GM19452 (cell line): ENCODE measurements at regions not wholly inside any gene's neighbourhood (a gene's known extent, or its start where the extent isn't known, plus 50 kb on each side); places are given as distances from the start of the nearest gene placed in this dataset.

Experiments used
- ATAC-seq: cut with Tn5 transposase; IDR thresholded peaks from one replicate; pipeline ENCODE4 v1.9.1; 2021; ENCODE audit not compliant: unreplicated experiment

- no peak for ATAC-seq
These were observed 236.7 kb upstream of the GATB start for GRCh38 chr4:151997461-151997860.

GRCh38 chr4:151994429-151994828 is 233.6 kb upstream of the GATB start:
- no peak for ATAC-seq

DNA sequence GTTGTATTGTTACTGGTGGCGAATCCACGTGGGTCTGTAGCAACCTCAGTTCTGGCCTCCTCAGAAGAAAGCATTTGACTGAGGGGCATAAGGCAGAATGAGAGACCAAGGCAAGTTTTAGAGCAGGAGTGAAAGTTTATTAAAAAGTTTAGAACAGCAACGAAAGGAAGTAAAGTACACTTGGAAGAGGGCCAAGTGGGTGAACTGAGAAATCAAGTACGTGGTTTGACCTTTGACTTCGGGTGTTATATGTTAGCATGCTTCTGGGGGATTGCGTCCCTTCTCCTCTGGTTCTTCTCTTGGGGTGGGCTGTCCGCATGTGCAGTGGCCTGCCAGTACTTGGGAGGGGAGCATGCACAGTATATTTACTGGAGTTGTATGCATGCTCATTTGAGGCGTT is 232.7 kb upstream of the GATB start:
- no peak for ATAC-seq

DNA sequence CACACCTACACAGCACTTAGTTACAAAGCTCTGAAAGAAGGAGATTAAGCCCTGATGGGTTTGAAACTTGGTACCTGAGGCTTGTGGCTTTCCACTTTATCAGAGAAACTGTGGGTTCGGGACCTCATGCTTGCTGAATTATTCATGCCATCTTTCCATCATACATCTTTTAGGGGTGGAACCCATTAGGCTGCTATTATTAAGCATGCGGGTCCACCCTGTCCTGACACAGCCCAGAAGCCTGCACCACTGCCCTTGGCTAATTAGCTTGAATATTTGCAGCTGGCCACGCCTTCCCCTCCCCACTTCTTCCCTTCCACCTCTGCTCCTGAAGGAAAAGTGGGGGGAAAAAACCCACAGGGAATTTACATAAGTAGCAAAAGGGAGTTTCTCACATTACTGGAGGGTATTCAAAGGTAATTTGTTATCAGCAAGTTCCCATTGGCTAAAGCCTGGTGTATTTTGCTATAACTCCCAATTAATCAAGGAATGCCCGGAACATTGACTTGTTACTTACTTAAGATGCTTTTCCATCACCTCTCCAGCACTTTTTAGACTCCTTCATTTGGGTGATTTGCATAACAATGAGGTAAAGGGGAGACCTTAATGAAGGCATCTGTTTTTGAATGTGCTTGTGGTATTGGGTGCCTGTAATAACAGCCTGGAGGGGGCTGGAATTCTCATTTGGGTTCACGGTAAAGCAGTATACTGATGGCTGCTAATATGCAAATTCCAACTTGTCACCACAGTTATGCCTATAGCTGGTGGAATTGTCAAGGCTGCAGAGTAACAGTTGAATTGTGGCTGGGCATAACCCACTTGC is 231.7 kb upstream of the GATB start:
- ATAC-seq, result no peak

GRCh38 chr4:151991884-151992167 is 231.0 kb upstream of the GATB start:
- ATAC-seq, result no peak

- no peak for ATAC-seq
These were observed 230.4 kb upstream of the GATB start for GRCh38 chr4:151991001-151991883.

GRCh38 chr4:151990201-151990600 is 229.4 kb upstream of the GATB start:
- ATAC-seq, result no peak

DNA sequence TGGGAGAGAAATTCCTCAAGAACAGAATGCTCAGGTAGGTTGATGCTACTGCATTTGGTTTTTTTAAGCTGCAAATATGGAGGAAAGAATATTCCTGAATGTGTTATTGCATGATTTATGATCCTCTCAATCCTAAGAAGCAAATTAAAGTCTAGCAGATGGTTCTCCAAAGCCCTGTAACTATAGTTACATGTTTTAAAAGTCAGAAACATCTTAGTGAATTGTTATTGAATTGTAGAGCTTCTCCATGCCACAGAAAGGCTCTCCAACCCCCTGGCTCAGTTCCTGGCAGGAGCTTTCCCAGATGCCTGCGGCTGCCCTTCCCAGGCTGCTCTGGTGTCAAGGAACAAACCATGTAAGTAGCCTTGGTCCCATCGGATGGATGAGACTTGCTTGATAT is 227.8 kb upstream of the GATB start:
- no peak for ATAC-seq

DNA sequence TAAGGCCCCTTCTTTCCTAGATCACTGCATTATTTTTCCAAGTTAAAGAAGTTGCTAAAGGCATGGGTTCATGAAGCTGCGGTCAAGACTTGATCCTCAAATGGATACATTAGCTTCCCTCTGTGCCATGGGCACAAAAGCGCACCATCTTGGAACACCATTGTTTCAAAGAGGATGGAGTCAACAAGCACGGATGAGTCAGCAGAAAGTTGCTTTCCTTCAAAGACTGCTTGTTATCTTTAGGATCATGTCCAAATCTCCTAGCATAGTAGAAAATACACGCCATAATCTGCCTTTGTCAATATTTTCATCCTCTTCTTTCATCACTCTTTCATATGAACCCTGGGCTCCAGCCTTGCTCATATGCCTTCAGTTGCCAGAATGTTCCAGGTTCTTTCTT is 226.8 kb upstream of the GATB start:
- ATAC-seq, result no peak

- ATAC-seq, result no peak
These were observed 223.0 kb upstream of the GATB start for GRCh38 chr4:151983854-151984253.

- ATAC-seq, result no peak
These were observed 219.0 kb upstream of the GATB start for GRCh38 chr4:151979819-151980218.

GRCh38 chr4:151968643-151969042 is 207.8 kb upstream of the GATB start:
- no peak for ATAC-seq

- ATAC-seq, result no peak
These were observed 206.3 kb upstream of the GATB start for GRCh38 chr4:151967074-151967473.

DNA sequence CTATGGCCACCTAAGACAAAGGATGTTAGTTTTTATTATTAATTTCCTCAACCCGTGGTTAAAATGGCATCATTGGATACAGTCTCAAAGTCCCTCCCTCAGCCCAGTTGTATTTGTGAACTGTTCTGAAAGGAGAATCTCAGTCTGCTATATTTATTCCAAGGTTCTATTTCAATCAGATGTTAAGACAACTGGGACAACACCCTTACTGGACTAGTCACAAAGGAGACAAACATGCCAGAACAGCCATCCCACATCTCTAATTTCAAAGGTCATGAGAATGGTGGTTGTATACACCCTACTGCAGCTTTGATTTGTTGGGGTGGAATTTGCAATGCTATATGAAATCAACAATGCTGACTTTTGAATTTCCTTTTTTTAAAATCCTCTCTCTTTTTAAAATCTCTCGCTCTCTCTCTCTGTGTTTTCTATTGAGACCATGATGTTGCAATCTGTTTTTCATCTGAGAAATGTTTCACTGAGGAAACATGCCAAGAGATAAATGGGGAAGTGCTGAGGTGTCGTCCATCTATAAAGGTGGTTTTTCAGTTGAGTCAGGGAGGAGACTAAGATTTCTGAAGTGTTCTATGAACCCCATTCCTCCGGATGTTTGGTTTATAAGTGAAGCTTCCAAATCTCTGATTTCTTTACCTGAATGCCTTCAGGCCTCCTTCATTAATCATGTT is 201.5 kb upstream of the GATB start:
- no peak for ATAC-seq

DNA sequence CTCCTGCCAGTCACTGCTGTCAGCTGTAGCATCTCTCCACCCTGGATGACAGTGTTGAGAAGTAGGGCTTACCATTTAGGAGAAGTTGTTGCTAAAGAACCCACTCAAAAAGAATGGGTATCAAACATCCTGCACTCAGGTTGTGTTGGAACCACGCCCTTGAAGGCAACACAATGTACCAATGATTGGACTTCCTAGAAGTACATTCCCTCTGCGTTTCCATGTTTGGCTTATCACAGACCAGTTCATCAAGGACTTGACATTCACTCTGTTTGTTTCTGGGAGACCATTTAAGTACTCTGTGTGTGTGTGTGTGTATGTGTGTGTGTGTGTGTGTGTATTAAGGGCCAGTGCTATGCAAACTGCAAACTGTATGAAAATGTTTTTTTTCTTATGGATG is 200.6 kb upstream of the GATB start:
- ATAC-seq, result no peak

DNA sequence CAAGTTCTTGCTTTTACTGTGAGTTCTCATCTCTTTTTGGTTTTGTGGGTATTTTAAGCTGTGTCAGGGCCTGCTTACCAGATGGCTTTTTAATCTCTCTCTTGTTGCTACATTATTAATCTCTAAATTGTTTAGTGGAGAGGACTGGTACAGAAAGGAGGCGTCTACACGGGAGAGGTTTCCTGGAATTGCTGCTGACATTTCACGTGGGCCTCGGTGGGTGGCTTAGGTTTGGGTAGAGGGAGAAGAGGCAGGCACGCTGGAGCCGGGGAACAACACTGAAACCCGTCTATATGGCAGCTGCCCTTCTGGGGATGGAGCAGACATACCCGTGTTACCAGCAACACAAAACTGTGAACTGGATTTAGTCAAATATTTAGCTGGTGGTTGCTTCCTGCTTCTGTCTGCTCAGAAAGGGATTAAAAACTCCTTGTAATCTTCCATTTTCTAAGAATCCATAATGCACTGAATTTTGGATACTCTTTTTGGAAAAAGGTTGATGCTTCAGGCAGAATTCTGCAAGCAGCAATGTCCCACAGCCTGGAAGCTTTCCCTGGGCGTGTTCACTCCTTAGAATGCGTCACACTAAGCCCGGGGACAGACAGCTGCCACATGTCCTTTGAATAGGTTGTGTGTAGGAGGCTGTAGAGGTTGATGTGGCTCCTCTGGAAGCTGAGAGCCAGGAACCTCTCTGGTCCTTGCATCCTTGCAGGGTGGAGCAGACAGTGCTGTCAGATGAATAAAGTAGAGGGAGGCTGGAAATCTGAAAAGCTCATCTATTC is 199.8 kb upstream of the GATB start:
- no peak for ATAC-seq

GRCh38 chr4:151957153-151957552 is 196.3 kb upstream of the GATB start:
- ATAC-seq, result no peak

DNA sequence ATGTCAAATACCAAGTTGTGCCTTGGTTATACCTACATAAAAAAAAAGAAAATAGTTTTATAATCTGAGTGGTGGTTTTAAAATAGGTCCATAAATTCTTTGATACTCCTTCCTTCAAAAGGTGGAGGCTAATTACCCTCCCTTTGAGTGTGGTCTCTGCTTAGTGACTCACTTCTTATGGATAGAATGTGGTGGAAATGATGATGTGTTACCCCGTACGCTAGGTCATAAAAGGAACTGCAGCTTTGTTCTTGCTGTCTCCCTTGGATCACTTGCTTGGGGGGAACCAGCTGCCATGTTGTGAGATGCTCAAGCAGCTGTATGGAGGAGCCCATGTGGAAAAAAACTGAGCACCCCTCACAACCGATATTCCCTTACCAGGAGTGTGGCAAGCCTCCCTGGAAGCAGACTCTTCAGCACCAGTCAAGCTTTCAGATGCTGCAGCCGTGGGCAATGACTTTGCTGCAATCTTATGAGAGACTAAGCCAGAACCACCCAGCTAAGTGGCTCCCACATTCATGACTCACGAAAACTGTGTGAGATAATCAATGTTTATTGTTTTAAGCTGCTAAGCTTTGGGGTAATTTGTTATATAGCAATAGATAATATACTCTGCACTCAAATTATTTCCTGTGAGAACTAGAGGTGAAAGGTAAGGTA is 195.0 kb upstream of the GATB start:
- no peak for ATAC-seq

GRCh38 chr4:151953795-151954372 is 193.1 kb upstream of the GATB start:
- no peak for ATAC-seq

DNA sequence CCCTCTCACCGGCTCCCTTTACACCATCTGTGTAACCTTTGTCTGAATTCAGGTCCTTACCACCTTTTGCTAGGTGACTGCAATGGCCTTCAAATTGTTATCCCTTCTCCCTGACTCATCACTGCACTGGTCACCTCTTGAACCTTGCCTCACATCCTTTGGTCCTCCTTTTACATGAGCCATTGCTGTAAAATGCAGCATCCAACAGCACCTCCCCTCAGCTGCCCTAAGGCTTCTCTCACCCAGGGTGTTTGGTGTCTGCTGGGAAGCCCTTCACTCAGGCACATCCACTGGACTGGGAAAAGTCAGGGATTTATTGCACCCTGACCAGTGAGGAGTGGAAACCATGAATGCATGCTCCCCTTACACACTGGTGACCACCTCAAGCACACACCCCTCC is 192.5 kb upstream of the GATB start:
- no peak for ATAC-seq
